ENCODE measurements at regions not wholly inside any gene's neighbourhood (a gene's known extent, or its start where the extent isn't known, plus 50 kb on each side); places are given as distances from the start of the nearest gene placed in this dataset.

- no peak overlapping the region for H3K27ac ChIP-seq
- H3K27me3 ChIP-seq, result no peaks in the 10 kb centered on the region
- H3K9me3 ChIP-seq, result no peaks in the 10 kb centered on the region
- DNase-seq (ENCODE audit: low spot score in 2 of 2), result no peak
- WGBS, 2 donors, result 42 to 49% methylated on average over 3 of the region's 3 CpGs
- no peaks in the 10 kb centered on the region for H3K36me3 ChIP-seq
- TF ChIP-seq POLR2A (IDR thresholded peaks at IDR 0.05) (no peak), CTCF (IDR thresholded peaks at IDR 0.05) (no peak), EP300 (IDR thresholded peaks at IDR 0.05) (no peak)
- H3K4me1 ChIP-seq, result no peaks in the 10 kb centered on the region
- no peak overlapping the region for H3K4me3 ChIP-seq
These were observed 459.4 kb upstream of the NMUR2 start for GRCh38 chr5:152864447-152864846.

GRCh38 chr5:152864991-152865390, 459.9 kb upstream of the NMUR2 start:
- H3K27me3 ChIP-seq, result no peaks in the 10 kb centered on the region
- H3K36me3 ChIP-seq, result no peaks in the 10 kb centered on the region
- no peaks in the 10 kb centered on the region for H3K4me1 ChIP-seq
- no peak for TF ChIP-seq EP300 (IDR thresholded peaks at IDR 0.05)
- no peak for TF ChIP-seq CTCF (IDR thresholded peaks at IDR 0.05)
- TF ChIP-seq POLR2A (IDR thresholded peaks at IDR 0.05), result no peak
- no peak for DNase-seq (ENCODE audit: low spot score in 2 of 2)
- no peaks in the 10 kb centered on the region for H3K9me3 ChIP-seq
- no peak overlapping the region for H3K27ac ChIP-seq
- H3K4me3 ChIP-seq, result no peak overlapping the region

- DNase-seq (ENCODE audit: low spot score in 2 of 2), result no peak
- WGBS, 2 donors, result 87 to 88% methylated on average over 4 of the region's 4 CpGs
These were observed 464.9 kb upstream of the NMUR2 start for GRCh38 chr5:152869971-152870370.

GRCh38 chr5:152882621-152883020, 477.5 kb upstream of the NMUR2 start:
- Histone ChIP-seq H3K27ac (no peak overlapping the region), H3K27me3 (no peaks in the 10 kb centered on the region), H3K9me3 (peaks cover 0 to 20% (median 0%) of the 10 kb centered on the region in 4 donors), H3K4me3 (no peak overlapping the region), H3K36me3 (no peaks in the 10 kb centered on the region), H3K4me1 (no peaks in the 10 kb centered on the region)
- 57 to 72% methylated on average over 2 of the region's 2 CpGs for WGBS, 2 donors
- no peak for TF ChIP-seq EP300 (IDR thresholded peaks at IDR 0.05)
- no peak for TF ChIP-seq POLR2A (IDR thresholded peaks at IDR 0.05)
- TF ChIP-seq CTCF (IDR thresholded peaks at IDR 0.05), result no peak
- DNase-seq (ENCODE audit: low spot score in 2 of 2), result no peak

More at GRCh38 chr5:152869971-152870370, 464.9 kb upstream of the NMUR2 start:
- H3K27ac ChIP-seq, result no peak overlapping the region
- no peaks in the 10 kb centered on the region for H3K36me3 ChIP-seq
- no peak overlapping the region for H3K4me3 ChIP-seq
- H3K9me3 ChIP-seq, result no peaks in the 10 kb centered on the region
- H3K4me1 ChIP-seq, result no peaks in the 10 kb centered on the region
- TF ChIP-seq EP300 (IDR thresholded peaks at IDR 0.05) (no peak), CTCF (IDR thresholded peaks at IDR 0.05) (no peak), POLR2A (IDR thresholded peaks at IDR 0.05) (no peak)
- H3K27me3 ChIP-seq, result no peaks in the 10 kb centered on the region

- Histone ChIP-seq H3K27ac (no peak overlapping the region), H3K9me3 (peaks cover 0 to 17% (median 0%) of the 10 kb centered on the region in 4 donors), H3K36me3 (no peaks in the 10 kb centered on the region), H3K27me3 (no peaks in the 10 kb centered on the region), H3K4me3 (no peak overlapping the region), H3K4me1 (no peaks in the 10 kb centered on the region)
- no peak for DNase-seq (ENCODE audit: low spot score in 2 of 2)
- no peak for TF ChIP-seq POLR2A (IDR thresholded peaks at IDR 0.05)
- 22 to 28% methylated on average over 3 of the region's 3 CpGs for whole genome bisulfite sequencing, 2 donors
These were observed 478.1 kb upstream of the NMUR2 start for GRCh38 chr5:152883066-152883775.
